HG03565 (cell line): ENCODE measurements at regions not wholly inside any gene's neighbourhood (a gene's known extent, or its start where the extent isn't known, plus 50 kb on each side); places are given as distances from the start of the nearest gene placed in this dataset.
"Not testable (repeated sequence)": the region's sequence is repeated elsewhere in the genome, so short reads cannot be mapped to it uniquely, and the experiment has no call there.

Experiments used
- ATAC-seq: cut with Tn5 transposase; IDR thresholded peaks from one replicate; pipeline ENCODE4 v1.9.1; 2021; ENCODE audit warnings: mild to moderate bottlenecking, moderate library complexity; ENCODE audit not compliant: unreplicated experiment

GRCh38 chr2:595831-596592 is 81.2 kb downstream of the TMEM18 start:
- no peak for ATAC-seq

GRCh38 chr2:595141-595815 is 81.9 kb downstream of the TMEM18 start:
- ATAC-seq, result no peak

- no peak for ATAC-seq
Observed at GRCh38 chr2:594297-594949, 82.8 kb downstream of the TMEM18 start.

GRCh38 chr2:593356-594026 is 83.7 kb downstream of the TMEM18 start:
- ATAC-seq, result no peak

GRCh38 chr2:592737-593136 is 84.5 kb downstream of the TMEM18 start:
- ATAC-seq, result no peak

- no peak for ATAC-seq
Observed at GRCh38 chr2:590214-591175, 86.7 kb downstream of the TMEM18 start.

- ATAC-seq, result no peak
Observed at GRCh38 chr2:589281-590130, 87.7 kb downstream of the TMEM18 start.

GRCh38 chr2:588074-588645 is 89.0 kb downstream of the TMEM18 start:
- no peak for ATAC-seq

- no peak for ATAC-seq
Observed at GRCh38 chr2:587087-587960, 89.9 kb downstream of the TMEM18 start.

- no peak for ATAC-seq
Observed at GRCh38 chr2:586641-587076, 90.5 kb downstream of the TMEM18 start.

GRCh38 chr2:584863-585823 is 92.1 kb downstream of the TMEM18 start:
- ATAC-seq, result peak; percentile 97

GRCh38 chr2:583666-584065 is 93.5 kb downstream of the TMEM18 start:
- ATAC-seq, result no peak

GRCh38 chr2:582792-583528 is 94.2 kb downstream of the TMEM18 start:
- no peak for ATAC-seq

- not testable (repeated sequence) for ATAC-seq
Observed at GRCh38 chr2:582289-582688, 94.9 kb downstream of the TMEM18 start.

GRCh38 chr2:579961-580360 is 97.2 kb downstream of the TMEM18 start:
- no peak for ATAC-seq

GRCh38 chr2:579351-579886 is 97.8 kb downstream of the TMEM18 start:
- no peak for ATAC-seq
